ENCODE measurements at regions not wholly inside any gene's neighbourhood (a gene's known extent, or its start where the extent isn't known, plus 50 kb on each side); places are given as distances from the start of the nearest gene placed in this dataset.

DNA sequence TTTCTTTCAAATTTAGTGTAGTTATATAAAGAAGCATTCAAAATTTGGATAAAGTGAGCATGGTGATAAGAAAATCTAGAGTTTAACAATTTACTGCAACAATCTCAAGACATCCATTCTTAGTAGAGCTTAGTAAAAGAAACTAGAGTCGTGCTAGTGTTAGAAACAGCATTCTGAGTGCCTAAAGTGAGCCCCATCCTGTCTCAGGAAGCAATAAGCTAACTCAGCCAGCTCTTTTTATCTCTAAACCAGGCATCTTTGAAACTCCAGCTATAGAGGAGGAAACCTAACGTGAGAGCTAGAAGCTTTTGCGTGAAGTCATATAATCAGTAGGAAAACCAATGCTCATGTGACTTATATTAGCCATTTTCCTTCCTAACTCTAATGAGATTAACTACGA, 1187.1 kb upstream of the EPHA6 start:
- DNase-seq (ENCODE audit: low read depth, low spot score), result no peak
- H3K27ac ChIP-seq, result no peak overlapping the region

GRCh38 chr3:95627697-95628096, 1186.7 kb upstream of the EPHA6 start:
- H3K27ac ChIP-seq, result no peak overlapping the region
- no peak for DNase-seq (ENCODE audit: low read depth, low spot score)

- DNase-seq (ENCODE audit: low read depth, low spot score), result no peak
- no peak overlapping the region for H3K27ac ChIP-seq
These were observed 1184.6 kb upstream of the EPHA6 start for GRCh38 chr3:95629802-95630201.

DNA sequence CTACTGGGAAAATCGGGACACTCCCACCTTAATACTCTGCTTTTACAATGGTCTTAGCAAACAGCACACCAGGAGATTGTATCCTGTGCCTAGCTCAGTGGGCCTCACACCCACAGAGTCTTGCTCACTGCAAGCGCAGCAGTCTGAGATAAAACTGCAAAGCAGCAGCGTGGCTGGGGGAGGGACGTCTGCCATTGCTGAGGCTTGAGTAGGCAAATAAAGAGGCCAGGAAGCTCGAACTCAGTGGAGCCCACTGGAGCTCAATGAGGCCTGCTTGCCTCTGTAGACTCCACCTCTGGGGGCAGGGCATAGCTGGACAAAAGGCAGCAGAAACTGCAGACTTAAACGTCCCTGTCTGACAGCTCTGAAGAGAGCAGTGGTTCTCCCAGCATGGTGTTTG, 1169.1 kb upstream of the EPHA6 start:
- no peak for DNase-seq (ENCODE audit: low read depth, low spot score)
- no peak overlapping the region for H3K27ac ChIP-seq

DNA sequence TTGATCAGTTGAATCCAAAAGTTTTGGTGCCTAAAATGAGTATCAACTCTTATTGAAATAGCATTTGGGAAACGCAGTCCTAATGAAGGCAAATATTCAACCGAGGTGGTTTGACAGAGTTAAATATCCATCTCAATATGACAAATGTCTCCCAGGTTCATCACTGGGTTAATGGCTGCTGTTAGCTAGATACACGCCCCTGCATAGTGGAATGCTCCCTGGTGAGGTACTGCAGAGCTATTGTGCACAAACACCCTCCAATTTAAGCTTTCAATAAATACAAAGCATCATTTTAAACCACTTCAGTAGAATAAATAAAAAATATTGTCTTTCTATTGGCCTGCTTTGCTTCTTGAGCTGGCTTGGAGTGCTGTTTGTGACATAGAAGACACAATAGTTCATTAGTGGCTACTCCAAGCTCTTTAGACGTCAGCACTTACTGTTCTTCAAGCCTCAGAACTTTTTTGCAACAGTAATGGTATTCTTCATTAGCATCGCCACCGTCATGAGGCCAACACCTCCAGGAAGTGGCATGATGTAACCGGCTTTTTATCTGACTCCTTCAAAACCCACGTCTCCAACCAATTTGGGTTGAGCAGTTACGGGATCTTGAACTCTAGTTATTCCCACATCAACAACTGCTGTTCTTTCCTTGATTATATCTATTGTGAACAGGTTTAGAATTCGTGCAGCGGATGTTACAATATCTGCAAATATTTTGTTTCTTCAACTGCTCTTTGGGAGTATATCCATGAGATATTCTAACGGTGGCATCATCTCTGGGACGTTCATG, 1159.6 kb upstream of the EPHA6 start:
- H3K27ac ChIP-seq, result no peak overlapping the region
- no peak for DNase-seq (ENCODE audit: low read depth, low spot score)

DNA sequence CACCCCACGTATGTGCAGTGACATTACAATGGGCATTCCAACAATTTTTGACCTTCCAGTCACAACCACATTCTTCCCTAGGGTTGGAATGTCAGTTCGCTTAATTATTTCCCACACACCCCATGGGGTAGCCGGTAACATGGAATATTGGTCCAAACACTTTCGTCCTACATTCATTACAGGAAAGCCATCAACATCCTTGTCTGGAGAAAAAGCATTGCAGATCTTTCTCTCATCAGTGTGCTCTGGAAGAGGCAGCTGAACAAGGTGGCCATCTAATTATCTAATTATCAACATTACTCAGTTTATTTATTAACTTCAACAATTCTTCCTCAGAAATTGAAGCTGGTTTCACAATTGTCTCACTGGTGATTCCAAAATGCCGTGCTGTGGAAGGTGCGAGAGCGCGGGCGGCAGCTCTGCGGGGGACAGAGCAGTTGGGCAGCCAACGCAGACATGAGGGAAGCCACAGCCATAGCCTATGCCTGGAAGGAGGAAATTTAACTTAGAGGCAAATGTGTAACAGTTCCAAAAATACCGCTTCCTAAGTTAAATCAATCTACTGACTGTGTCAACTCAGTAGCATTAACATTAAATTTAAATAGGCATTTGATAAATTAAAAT, 1158.9 kb upstream of the EPHA6 start:
- DNase-seq (ENCODE audit: low read depth, low spot score), result no peak
- H3K27ac ChIP-seq, result no peak overlapping the region

GRCh38 chr3:95670765-95671164, 1143.6 kb upstream of the EPHA6 start:
- no peak for DNase-seq (ENCODE audit: low read depth, low spot score)
- H3K27ac ChIP-seq, result no peak overlapping the region

- H3K27ac ChIP-seq, result no peak overlapping the region
- no peak for DNase-seq (ENCODE audit: low read depth, low spot score)
These were observed 1141.2 kb upstream of the EPHA6 start for GRCh38 chr3:95673215-95673614.

DNA sequence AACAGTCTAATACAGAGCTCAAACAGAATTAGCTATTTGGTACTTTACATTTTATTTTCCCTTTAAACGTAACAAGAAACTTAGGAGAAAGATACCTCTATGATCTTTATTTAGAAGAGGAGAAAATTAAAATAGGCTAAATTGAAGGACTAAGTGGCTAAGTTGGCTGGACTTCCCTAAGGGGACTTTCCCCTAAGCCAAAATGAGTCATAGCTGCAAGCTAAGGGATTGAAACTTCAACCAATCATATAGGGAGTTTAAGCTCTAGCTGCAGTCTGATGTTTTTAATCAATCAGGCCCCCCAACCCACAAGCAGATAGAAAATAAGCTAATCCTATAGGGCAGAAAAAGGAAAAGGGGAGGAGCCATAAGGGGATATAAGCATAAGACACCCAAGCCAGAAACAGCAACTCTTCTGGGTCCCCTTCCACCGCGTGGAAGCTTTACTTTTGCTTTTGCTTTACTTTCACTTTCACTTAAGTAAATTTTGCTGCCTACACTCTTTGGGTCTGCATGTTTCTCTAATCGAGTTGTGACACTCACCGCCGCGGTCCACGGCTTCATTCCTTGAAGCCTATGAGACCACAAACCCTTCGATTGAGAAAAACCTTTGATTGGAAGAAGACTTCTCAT, 1108.5 kb upstream of the EPHA6 start:
- H3K27ac ChIP-seq, result no peak overlapping the region
- no peak for DNase-seq (ENCODE audit: low read depth, low spot score)

- no peak overlapping the region for H3K27ac ChIP-seq
- DNase-seq (ENCODE audit: low read depth, low spot score), result no peak
These were observed 1107.1 kb upstream of the EPHA6 start for GRCh38 chr3:95707268-95707667.

GRCh38 chr3:95710684-95711083, 1103.7 kb upstream of the EPHA6 start:
- H3K27ac ChIP-seq, result no peak overlapping the region
- DNase-seq (ENCODE audit: low read depth, low spot score), result no peak

- DNase-seq (ENCODE audit: low read depth, low spot score), result no peak
- no peak overlapping the region for H3K27ac ChIP-seq
These were observed 1102.6 kb upstream of the EPHA6 start for GRCh38 chr3:95711789-95712188.

- DNase-seq (ENCODE audit: low read depth, low spot score), result no peak
- H3K27ac ChIP-seq, result no peak overlapping the region
These were observed 1099.3 kb upstream of the EPHA6 start for GRCh38 chr3:95715128-95715527.

GRCh38 chr3:95717048-95717447, 1097.3 kb upstream of the EPHA6 start:
- DNase-seq (ENCODE audit: low read depth, low spot score), result no peak
- no peak overlapping the region for H3K27ac ChIP-seq

DNA sequence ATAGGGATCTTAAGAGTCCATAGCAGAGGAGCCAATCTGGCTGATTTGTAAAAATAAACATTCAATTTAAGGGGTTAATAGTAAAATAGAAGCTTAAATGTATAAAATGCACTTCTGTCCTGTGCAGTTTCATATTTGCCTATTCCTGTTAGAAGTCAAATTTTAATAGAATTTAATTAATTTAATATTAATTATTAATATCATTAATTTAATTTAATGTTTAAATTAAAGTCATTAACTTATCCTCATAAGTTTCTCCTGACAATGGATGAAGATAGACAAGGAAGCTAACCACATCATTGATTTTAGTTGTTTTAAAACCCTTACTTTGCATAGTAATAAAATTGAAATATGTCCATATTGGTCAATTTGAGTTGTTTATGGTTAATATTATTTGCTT, 1096.2 kb upstream of the EPHA6 start:
- H3K27ac ChIP-seq, result no peak overlapping the region

GRCh38 chr3:95719481-95719880, 1094.9 kb upstream of the EPHA6 start:
- H3K27ac ChIP-seq, result no peak overlapping the region
- no peak for DNase-seq (ENCODE audit: low read depth, low spot score)

More for the DNA sequence above, 1096.2 kb upstream of the EPHA6 start:
- no peak for DNase-seq (ENCODE audit: low read depth, low spot score)

DNA sequence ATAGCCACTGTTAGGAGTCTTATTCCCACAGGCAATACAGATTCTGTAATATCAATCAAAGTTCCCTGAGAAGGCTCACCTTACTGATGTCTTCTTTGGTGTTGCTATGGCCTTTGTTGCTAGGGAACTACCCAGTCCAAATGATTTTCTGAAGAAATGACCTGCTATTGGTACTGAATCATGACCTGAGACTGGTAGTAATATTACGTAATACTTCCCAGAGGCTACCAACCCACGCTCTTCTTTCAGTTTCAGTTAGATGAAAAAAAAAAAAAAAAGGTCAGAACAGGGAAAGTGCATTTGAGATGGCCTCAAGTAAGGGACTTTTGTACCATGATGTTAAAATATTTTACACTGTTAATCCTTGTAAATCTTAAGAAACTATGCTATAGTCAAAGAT, 1092.5 kb upstream of the EPHA6 start:
- H3K27ac ChIP-seq, result no peak overlapping the region
- DNase-seq (ENCODE audit: low read depth, low spot score), result no peak

- DNase-seq (ENCODE audit: low read depth, low spot score), result no peak
- no peak overlapping the region for H3K27ac ChIP-seq
These were observed 1088.6 kb upstream of the EPHA6 start for GRCh38 chr3:95725770-95726169.

GRCh38 chr3:95731753-95732152, 1082.6 kb upstream of the EPHA6 start:
- DNase-seq (ENCODE audit: low read depth, low spot score), result no peak

GRCh38 chr3:95733336-95733735, 1081.1 kb upstream of the EPHA6 start:
- no peak for DNase-seq (ENCODE audit: low read depth, low spot score)
- H3K27ac ChIP-seq, result no peak overlapping the region

More at GRCh38 chr3:95731753-95732152, 1082.6 kb upstream of the EPHA6 start:
- H3K27ac ChIP-seq, result no peak overlapping the region

DNA sequence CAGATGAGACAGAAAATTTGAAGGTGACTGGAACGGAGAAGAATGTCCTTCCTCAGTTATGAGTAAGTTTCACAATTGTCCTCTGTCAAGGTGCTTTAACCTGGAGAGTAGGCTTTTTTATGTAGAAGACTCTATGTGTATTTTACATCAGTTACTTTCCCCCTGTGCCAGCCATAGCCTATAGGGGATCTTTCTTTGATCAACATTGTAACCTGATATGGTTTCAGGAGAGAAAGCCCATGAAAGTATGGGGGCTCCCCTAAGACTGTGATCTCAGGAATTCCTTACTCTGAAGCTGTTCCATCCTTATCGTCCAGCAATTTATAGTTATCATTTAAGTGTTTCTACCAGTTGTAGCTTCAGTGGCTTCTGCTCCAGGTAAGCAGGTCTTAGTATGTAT, 1076.3 kb upstream of the EPHA6 start:
- no peak for DNase-seq (ENCODE audit: low read depth, low spot score)
- no peak overlapping the region for H3K27ac ChIP-seq
